Stomach smooth muscle (tissue), 2 donors: ENCODE measurements at regions not wholly inside any gene's neighbourhood (a gene's known extent, or its start where the extent isn't known, plus 50 kb on each side); places are given as distances from the start of the nearest gene placed in this dataset.

Experiments used
- H3K27ac ChIP-seq: one replicate; pipeline ENCODE4 v1.7.0; 2013; ENCODE audit warnings: mild to moderate bottlenecking, low read length, inconsistent platforms
- H3K27me3 ChIP-seq, 2 donors: one replicate each; pipeline ENCODE4 v1.7.0; 2013; ENCODE audit warnings: low read length in 2 of 2; ENCODE audit not compliant: insufficient read depth in 2 of 2, control insufficient read depth in 1 of 2
- H3K36me3 ChIP-seq, 2 donors: one replicate each; pipeline ENCODE4 v1.7.0; 2013; ENCODE audit warnings: low read length in 2 of 2; ENCODE audit not compliant: control insufficient read depth in 2 of 2, insufficient read depth in 2 of 2
- H3K4me1 ChIP-seq: one replicate; pipeline ENCODE4 v1.7.0; 2013; ENCODE audit warnings: low read length; ENCODE audit not compliant: control insufficient read depth, insufficient read depth
- H3K4me3 ChIP-seq, 2 donors: one replicate each; pipeline ENCODE4 v1.7.0; 2013; ENCODE audit warnings: low read length in 2 of 2
- H3K9ac ChIP-seq, 2 donors: one replicate each; pipeline ENCODE4 v1.7.0; 2013; ENCODE audit warnings: low read length in 2 of 2, mild to moderate bottlenecking in 1 of 2
- H3K9me3 ChIP-seq, 2 donors: one replicate each; pipeline ENCODE4 v1.7.0; 2013; ENCODE audit warnings: low read length in 2 of 2; ENCODE audit not compliant: control insufficient read depth in 2 of 2
- donor health status: healthy.
- donor health status: Pancreatic carcinoma.

DNA sequence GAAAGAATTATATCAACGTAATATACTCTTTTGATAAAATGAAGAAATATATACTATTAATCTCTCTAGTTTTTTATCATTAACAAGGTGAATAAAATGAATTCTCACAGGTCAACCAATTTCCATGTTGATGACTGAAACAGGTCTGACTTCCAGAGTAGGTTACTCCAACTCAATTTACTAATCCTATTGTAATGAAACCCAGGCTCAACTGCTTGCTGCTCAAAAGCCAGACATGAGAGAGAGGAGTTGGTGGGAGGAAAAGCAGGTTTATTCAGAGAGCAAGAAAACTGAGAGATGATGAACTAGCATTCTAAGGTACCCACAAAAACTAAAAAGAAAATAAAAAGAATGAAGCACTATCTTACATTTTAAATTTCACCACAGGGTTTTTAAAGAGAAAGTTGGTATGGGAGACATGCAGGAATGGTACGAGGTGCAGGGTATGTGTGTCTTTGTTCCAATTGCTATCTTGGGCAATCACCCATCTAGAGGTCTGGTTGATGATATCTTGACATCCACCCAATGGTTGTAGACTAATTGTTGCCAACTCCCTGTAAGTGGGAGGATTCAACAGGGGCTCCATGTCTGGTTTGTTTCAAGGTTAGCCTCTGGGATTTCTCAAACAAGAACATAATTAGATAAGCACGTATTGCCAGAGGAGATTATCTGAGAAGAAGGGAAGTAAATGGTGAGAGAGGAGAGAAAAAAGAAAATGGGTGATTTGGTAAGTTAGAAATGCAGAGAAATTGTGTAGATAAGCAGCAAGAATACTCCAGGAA is 471.4 kb upstream of the REG3G start:
- Histone ChIP-seq H3K27ac (no peak overlapping the region), H3K4me1 (no peaks in the 10 kb centered on the region), H3K36me3 (no peaks in the 10 kb centered on the region), H3K27me3 (no peaks in the 10 kb centered on the region), H3K4me3 (no peak overlapping the region), H3K9me3 (no peaks in the 10 kb centered on the region), H3K9ac (no peak overlapping the region)

DNA sequence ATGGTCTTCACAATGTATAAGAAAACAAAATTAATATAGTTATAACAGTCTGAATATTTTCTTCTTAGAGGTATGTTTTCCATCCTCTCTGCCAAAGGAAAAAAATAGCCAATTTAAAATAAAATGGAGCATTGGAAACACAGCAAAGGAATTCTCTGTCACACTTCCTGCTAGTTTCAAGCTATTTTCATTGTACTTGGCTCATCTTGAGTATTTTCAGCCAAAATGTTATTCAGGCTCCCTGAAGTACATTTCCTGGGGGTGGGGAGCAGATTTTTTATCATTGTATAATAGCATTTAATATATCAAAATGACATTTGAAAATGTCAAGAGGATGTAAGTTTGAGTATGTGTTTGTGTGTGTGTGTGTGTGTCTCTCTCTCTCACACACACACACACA is 463.6 kb upstream of the REG3G start:
- Histone ChIP-seq H3K9me3 (no peaks in the 10 kb centered on the region), H3K36me3 (no peaks in the 10 kb centered on the region), H3K27me3 (no peaks in the 10 kb centered on the region), H3K4me1 (no peaks in the 10 kb centered on the region), H3K9ac (no peak overlapping the region), H3K27ac (no peak overlapping the region), H3K4me3 (no peak overlapping the region)

DNA sequence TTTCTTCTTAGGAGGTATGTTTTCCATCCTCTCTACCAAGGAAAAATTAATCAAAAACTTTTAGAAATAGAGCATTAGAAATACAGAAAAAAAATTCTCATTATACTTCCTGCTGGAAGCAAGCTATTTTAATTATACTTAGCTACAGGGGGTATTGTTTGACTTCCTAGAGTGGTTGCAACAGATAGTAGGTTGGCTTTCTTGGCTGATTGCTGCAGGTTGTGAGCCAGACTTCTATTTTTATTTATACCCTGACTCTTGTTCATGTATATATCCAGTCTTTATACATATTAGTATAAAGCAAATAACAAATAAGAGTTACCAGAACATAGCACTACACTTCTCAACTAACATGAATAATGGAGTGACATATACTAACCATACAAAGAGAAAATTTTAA is 460.8 kb upstream of the REG3G start:
- H3K9me3 ChIP-seq = no peaks in the 10 kb centered on the region
- no peak overlapping the region for H3K9ac ChIP-seq
- H3K4me3 ChIP-seq = no peak overlapping the region
- H3K27me3 ChIP-seq = no peaks in the 10 kb centered on the region
- no peak overlapping the region for H3K27ac ChIP-seq
- no peaks in the 10 kb centered on the region for H3K4me1 ChIP-seq
- no peaks in the 10 kb centered on the region for H3K36me3 ChIP-seq

DNA sequence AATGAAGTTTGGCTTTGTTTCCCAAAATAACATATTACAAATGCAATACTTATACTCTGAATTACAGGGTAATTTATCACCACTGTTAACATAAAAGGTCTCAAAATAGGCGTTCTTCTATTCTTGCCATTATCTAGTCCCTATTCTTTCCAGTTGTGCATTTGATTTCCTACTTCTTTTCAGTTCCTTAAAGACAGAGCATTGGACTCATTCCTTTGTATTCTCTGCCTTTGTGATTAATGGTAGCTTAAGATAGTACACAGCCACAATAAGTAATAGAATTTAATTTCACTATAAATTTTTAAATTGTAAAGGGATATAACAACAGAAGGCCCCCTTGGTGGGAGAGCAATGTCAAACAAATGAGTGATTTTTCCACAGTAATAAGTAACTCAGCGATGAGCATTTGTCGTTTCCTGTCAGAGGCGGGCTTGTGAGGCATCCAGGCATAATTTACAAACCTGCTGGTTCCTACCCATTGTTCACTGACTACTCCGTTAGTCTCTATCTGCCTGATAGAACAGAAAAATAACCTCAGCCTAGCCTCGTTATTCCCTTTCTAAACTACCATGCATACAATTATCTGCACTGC is 456.6 kb upstream of the REG3G start:
- H3K27ac ChIP-seq = no peak overlapping the region

DNA sequence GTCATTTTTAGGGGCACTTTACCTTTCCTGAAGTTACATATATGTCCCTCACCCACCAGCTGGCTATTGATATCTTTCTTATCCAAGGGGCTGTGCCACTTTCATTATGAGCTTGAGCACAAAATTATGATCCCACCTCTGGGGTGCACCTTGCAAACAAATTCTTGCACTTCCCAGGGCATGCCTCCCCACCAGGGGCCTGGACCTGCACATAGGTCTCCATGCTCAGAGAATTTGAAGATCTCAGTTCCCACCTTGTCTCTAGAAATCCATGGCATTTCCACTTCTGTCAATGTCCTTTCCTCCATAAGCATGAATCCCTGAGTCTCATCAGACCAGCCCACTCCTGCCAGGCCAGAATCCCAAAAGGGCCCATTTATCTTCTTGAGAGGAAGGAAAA is 449.1 kb upstream of the REG3G start:
- no peak overlapping the region for H3K4me3 ChIP-seq
- H3K4me1 ChIP-seq = no peaks in the 10 kb centered on the region
- no peak overlapping the region for H3K9ac ChIP-seq
- no peak overlapping the region for H3K27ac ChIP-seq
- no peaks in the 10 kb centered on the region for H3K27me3 ChIP-seq
- no peaks in the 10 kb centered on the region for H3K36me3 ChIP-seq
- H3K9me3 ChIP-seq = no peaks in the 10 kb centered on the region

More for the DNA sequence above, 456.6 kb upstream of the REG3G start:
- no peaks in the 10 kb centered on the region for H3K4me1 ChIP-seq
- H3K27me3 ChIP-seq = no peaks in the 10 kb centered on the region
- no peak overlapping the region for H3K9ac ChIP-seq
- H3K4me3 ChIP-seq = no peak overlapping the region
- H3K36me3 ChIP-seq = no peaks in the 10 kb centered on the region
- no peaks in the 10 kb centered on the region for H3K9me3 ChIP-seq

DNA sequence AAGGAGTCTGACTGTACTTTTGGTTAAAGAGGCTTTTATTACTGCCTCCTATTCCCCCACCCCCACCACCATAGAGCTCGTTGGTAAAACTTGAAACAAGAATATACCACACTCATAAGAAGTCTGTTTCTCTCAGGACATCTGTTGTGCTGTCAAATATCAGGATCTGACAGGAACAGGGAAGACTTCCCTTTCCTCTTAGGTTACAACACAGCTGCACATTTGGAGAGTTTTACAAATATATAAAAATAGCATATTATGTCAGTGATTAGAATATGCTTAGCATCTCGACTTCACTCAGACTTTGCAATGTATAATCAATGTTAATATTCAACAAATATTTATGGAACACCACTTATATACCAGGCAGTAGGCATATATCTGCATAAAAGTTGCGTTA is 439.6 kb upstream of the REG3G start:
- Histone ChIP-seq H3K4me3 (no peak overlapping the region), H3K9me3 (no peaks in the 10 kb centered on the region)

DNA sequence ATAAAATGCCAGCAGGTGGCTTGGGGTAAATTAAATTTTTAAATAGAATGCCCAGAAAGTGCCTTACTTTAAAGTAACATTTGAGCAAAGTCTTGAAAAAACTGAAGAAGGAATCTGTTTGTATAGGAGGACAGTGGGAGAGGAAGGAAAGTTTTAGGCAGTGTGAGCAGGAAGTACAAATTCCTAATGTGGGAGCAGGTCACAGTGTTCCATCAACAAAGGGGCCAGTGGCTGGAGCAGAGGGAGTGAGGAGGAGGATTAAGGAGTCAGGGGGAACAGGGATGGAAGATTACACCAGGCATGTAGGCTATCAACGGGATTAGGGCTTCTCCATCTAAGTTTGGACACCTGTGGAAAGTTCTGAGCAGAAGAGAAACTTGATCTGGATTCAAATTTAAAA is 439.2 kb upstream of the REG3G start:
- Histone ChIP-seq H3K27me3 (no peaks in the 10 kb centered on the region), H3K9me3 (no peaks in the 10 kb centered on the region), H3K9ac (no peak overlapping the region), H3K4me1 (no peaks in the 10 kb centered on the region), H3K36me3 (no peaks in the 10 kb centered on the region), H3K4me3 (no peak overlapping the region), H3K27ac (no peak overlapping the region)

More for the DNA sequence above, 439.6 kb upstream of the REG3G start:
- Histone ChIP-seq H3K4me1 (no peaks in the 10 kb centered on the region), H3K27me3 (no peaks in the 10 kb centered on the region), H3K9ac (no peak overlapping the region), H3K27ac (no peak overlapping the region), H3K36me3 (no peaks in the 10 kb centered on the region)

DNA sequence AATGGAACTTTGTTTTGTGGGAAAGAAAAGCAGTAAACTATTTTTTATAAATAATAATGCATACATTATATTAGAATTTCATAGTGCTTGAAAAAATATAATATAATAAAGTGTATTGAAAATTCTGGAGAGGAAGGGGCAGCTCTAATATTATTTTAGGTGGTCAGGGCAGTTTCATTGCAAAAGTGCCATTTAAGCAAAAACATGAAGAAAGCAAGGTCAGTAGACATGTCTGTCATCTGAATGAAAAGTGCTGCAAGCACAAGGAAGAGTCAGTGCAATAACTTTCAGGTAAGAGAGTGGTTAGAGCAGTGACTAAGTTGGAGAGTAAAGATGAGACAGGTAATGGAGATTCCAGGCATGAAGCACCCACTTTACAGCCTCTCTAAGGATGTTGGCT is 435.6 kb upstream of the REG3G start:
- Histone ChIP-seq H3K9me3 (no peaks in the 10 kb centered on the region), H3K27me3 (no peaks in the 10 kb centered on the region), H3K36me3 (no peaks in the 10 kb centered on the region), H3K27ac (no peak overlapping the region), H3K4me1 (no peaks in the 10 kb centered on the region), H3K9ac (no peak overlapping the region), H3K4me3 (no peak overlapping the region)

DNA sequence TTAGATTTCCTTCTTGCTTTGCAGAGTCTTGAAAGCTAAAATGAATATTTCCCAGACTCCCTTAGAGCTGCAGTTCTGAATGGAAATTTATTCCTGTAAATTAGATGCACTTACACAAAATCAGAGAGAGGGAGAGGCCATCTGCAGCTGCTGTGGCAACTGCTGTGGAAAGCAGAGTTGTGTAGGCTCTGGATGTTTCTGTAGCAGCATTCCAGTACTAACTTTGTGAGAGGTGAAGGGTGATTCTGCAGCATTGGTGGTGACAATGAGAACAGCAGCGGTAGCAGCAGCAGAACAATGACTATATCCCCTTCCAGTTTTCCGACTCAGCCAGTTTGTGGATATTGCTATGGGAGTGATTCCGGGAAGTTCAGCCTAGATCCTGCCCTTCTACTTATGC is 433.0 kb upstream of the REG3G start:
- no peaks in the 10 kb centered on the region for H3K27me3 ChIP-seq
- no peaks in the 10 kb centered on the region for H3K9me3 ChIP-seq
- no peaks in the 10 kb centered on the region for H3K36me3 ChIP-seq
- no peak overlapping the region for H3K27ac ChIP-seq
- H3K9ac ChIP-seq = no peak overlapping the region
- no peak overlapping the region for H3K4me3 ChIP-seq
- no peaks in the 10 kb centered on the region for H3K4me1 ChIP-seq

DNA sequence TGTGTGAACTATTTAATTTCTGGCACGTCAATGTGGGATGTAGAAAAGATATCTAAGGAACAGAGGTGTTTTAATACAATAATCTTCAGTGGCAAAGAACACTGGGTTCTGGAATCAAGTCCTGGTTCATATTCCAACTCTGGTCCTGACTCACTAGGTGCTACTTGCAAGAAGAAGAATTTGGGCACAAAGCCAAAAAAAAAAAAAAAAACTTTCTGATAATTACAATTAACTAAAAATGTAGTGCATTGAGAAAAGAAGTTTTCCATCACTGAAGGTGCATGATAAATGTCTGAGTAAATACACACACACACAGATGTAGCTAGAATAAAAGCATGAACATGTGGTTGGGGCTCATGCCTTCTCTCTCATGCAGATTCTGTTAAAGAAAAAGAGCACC is 424.4 kb upstream of the REG3G start:
- Histone ChIP-seq H3K36me3 (no peaks in the 10 kb centered on the region), H3K27me3 (no peaks in the 10 kb centered on the region), H3K9ac (no peak overlapping the region), H3K27ac (no peak overlapping the region), H3K4me3 (no peak overlapping the region), H3K4me1 (no peaks in the 10 kb centered on the region), H3K9me3 (no peaks in the 10 kb centered on the region)

DNA sequence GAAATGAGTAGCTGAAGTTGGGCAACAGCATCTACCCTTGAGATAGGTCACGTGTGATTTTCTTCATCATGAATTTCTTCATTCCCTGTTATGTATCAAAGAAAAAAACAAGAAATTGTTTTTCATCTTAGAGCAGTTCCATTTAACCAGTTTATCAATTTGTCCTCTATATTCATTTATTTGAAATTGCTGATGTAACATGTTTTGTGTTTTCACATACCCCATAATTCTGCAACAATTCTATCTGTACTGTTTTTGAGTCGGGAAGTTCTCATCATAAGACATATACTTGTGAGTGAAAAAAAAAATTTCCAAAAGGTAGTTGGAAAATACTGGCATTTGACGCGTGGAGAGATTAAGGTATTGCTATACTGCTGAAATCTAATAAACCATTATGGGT is 422.6 kb upstream of the REG3G start:
- no peaks in the 10 kb centered on the region for H3K4me1 ChIP-seq
- H3K36me3 ChIP-seq = no peaks in the 10 kb centered on the region
- no peak overlapping the region for H3K4me3 ChIP-seq
- H3K9me3 ChIP-seq = no peaks in the 10 kb centered on the region
- H3K27me3 ChIP-seq = no peaks in the 10 kb centered on the region
- no peak overlapping the region for H3K9ac ChIP-seq
- H3K27ac ChIP-seq = no peak overlapping the region
